Peyer's patch (tissue), 4 donors: ENCODE measurements at regions not wholly inside any gene's neighbourhood (a gene's known extent, or its start where the extent isn't known, plus 50 kb on each side); places are given as distances from the start of the nearest gene placed in this dataset.

Experiments
- CTCF ChIP-seq, 6 experiments: fragments of 450-650 bp in 4 of 6; fragments of 200-600 bp in 2 of 6; sonication (generic) in 1 of 6; IDR thresholded peaks; one replicate each; pipeline ENCODE4 v1.5.1; 2017 to 2019; ENCODE audit warnings: antibody characterized with exemption in 6 of 6, mild to moderate bottlenecking in 3 of 6, moderate library complexity in 1 of 6
- POLR2A ChIP-seq, 2 donors: fragments of 450-650 bp; IDR thresholded peaks; one replicate each; pipeline ENCODE4 v1.5.1; 2017; ENCODE audit warnings: antibody characterized with exemption in 2 of 2, mild to moderate bottlenecking in 2 of 2, moderate library complexity in 2 of 2

GRCh38 chr1:25011943-25012638 is 82.0 kb upstream of the RUNX3 start:
- TF ChIP-seq CTCF (IDR thresholded peaks at IDR 0.05) (no peak), POLR2A (IDR thresholded peaks at IDR 0.05) (no peak)
